Neural progenitor cell (in vitro differentiated cells): ENCODE measurements at regions not wholly inside any gene's neighbourhood (a gene's known extent, or its start where the extent isn't known, plus 50 kb on each side); places are given as distances from the start of the nearest gene placed in this dataset.

Experiments
- DNase-seq: peaks from one replicate; pipeline ENCODE4 v3.0.0-alpha.2; 2016; ENCODE audit warnings: low spot score
- H2AFZ ChIP-seq: fragments of 200-600 bp; sonication (generic); replicated peaks from 2 replicates; pipeline ENCODE4 v1.6.1; 2016; ENCODE audit warnings: antibody characterized with exemption
- H3F3A ChIP-seq: fragments of 200-600 bp; sonication (generic); 2 replicates; pipeline ENCODE4 v1.6.1; 2016; ENCODE audit warnings: antibody characterized with exemption, low read depth
- H3K27ac ChIP-seq: fragments of 200-600 bp; sonication (generic); 2 replicates; pipeline ENCODE4 v1.5.1; 2016; ENCODE audit warnings: mild to moderate bottlenecking
- H3K27me3 ChIP-seq: fragments of 200-600 bp; sonication (generic); 2 replicates; pipeline ENCODE4 v1.6.1; 2016; ENCODE audit warnings: mild to moderate bottlenecking, moderate library complexity
- H3K36me3 ChIP-seq: fragments of 200-600 bp; sonication (generic); 2 replicates; pipeline ENCODE4 v1.5.1; 2016
- H3K4me1 ChIP-seq: fragments of 200-600 bp; sonication (generic); 2 replicates; pipeline ENCODE4 v1.6.1; 2016; ENCODE audit warnings: mixed run types
- H3K4me2 ChIP-seq: fragments of 200-600 bp; sonication (generic); 2 replicates; pipeline ENCODE4 v1.6.1; 2016
- H3K4me3 ChIP-seq: fragments of 200-600 bp; sonication (generic); 2 replicates; pipeline ENCODE4 v1.5.1; 2016
- H3K79me2 ChIP-seq: fragments of 200-600 bp; sonication (generic); 2 replicates; pipeline ENCODE4 v1.6.1; 2016; ENCODE audit warnings: low read depth
- H3K9ac ChIP-seq: fragments of 200-600 bp; sonication (generic); 2 replicates; pipeline ENCODE4 v1.6.1; 2016
- H3K9me3 ChIP-seq: fragments of 200-600 bp; sonication (generic); 2 replicates; pipeline ENCODE4 v1.5.1; 2016; ENCODE audit warnings: low read depth
- H4K20me1 ChIP-seq: fragments of 200-600 bp; sonication (generic); 2 replicates; pipeline ENCODE4 v1.6.1; 2016; ENCODE audit warnings: low read depth
- H3K27ac Mint-ChIP-seq: 3 replicates; pipeline ENCODE4 v1.8.0; 2021; ENCODE audit warnings: mixed read lengths
- H3K27me3 Mint-ChIP-seq: 2 replicates; pipeline ENCODE4 v1.8.0; 2022; ENCODE audit warnings: low read depth, mild to moderate bottlenecking, inconsistent platforms, moderate library complexity, mixed read lengths; ENCODE audit not compliant: insufficient read depth
- H3K36me3 Mint-ChIP-seq: 3 replicates; pipeline ENCODE4 v1.8.0; 2021; ENCODE audit warnings: mixed read lengths
- H3K4me1 Mint-ChIP-seq: 3 replicates; pipeline ENCODE4 v1.8.0; 2021; ENCODE audit warnings: mixed read lengths
- H3K4me3 Mint-ChIP-seq: 3 replicates; pipeline ENCODE4 v1.8.0; 2021; ENCODE audit warnings: mild to moderate bottlenecking, moderate library complexity, mixed read lengths
- H3K9me3 Mint-ChIP-seq: 3 replicates; pipeline ENCODE4 v1.8.0; 2020; ENCODE audit warnings: mixed read lengths
- EZH2 ChIP-seq: fragments of 200-600 bp; sonication (generic); IDR thresholded peaks from 2 replicates; pipeline ENCODE4 v1.6.1; 2017; ENCODE audit warnings: antibody characterized with exemption, mild to moderate bottlenecking, moderate library complexity
- EZH2phosphoT487 ChIP-seq: fragments of 200-600 bp; sonication (generic); IDR thresholded peaks from 2 replicates; pipeline ENCODE4 v1.6.1; 2017; ENCODE audit warnings: antibody characterized with exemption
- TF ChIP-seq, protein P1 (sequence below): fragments of 200-600 bp; sonication (generic); IDR thresholded peaks from 2 replicates; pipeline ENCODE4 v1.5.1; 2017; ENCODE audit warnings: antibody characterized with exemption, mild to moderate bottlenecking

- Mint-ChIP-seq H3K4me1 (no peaks in the 10 kb centered on the region), H3K27me3 (peaks cover 2% of the 10 kb centered on the region), H3K4me3 (no peak overlapping the region), H3K9me3 (peaks cover 5% of the 10 kb centered on the region), H3K36me3 (no peaks in the 10 kb centered on the region), H3K27ac (no peak overlapping the region)
- Histone ChIP-seq H3K4me1 (no peaks in the 10 kb centered on the region), H3F3A (no peaks in the 10 kb centered on the region), H2AFZ (no peak overlapping the region), H3K27ac (no peak overlapping the region), H4K20me1 (no peaks in the 10 kb centered on the region), H3K4me2 (no peak overlapping the region), H3K36me3 (no peaks in the 10 kb centered on the region), H3K79me2 (no peaks in the 10 kb centered on the region), H3K9me3 (no peaks in the 10 kb centered on the region), H3K4me3 (no peak overlapping the region), H3K27me3 (no peaks in the 10 kb centered on the region), H3K9ac (no peak overlapping the region)
- TF ChIP-seq EZH2 (no peak), EZH2phosphoT487 (no peak)
- TF ChIP-seq, protein P1, sequence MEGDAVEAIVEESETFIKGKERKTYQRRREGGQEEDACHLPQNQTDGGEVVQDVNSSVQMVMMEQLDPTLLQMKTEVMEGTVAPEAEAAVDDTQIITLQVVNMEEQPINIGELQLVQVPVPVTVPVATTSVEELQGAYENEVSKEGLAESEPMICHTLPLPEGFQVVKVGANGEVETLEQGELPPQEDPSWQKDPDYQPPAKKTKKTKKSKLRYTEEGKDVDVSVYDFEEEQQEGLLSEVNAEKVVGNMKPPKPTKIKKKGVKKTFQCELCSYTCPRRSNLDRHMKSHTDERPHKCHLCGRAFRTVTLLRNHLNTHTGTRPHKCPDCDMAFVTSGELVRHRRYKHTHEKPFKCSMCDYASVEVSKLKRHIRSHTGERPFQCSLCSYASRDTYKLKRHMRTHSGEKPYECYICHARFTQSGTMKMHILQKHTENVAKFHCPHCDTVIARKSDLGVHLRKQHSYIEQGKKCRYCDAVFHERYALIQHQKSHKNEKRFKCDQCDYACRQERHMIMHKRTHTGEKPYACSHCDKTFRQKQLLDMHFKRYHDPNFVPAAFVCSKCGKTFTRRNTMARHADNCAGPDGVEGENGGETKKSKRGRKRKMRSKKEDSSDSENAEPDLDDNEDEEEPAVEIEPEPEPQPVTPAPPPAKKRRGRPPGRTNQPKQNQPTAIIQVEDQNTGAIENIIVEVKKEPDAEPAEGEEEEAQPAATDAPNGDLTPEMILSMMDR: no peak
- DNase-seq: no peak
These were observed 445.6 kb downstream of the KCTD12 start for GRCh38 chr13:76440568-76440967.

- no peak overlapping the region for H3K4me2 ChIP-seq
- H3K27me3 ChIP-seq: no peaks in the 10 kb centered on the region
- Mint-ChIP-seq H3K9me3 (peaks cover 5% of the 10 kb centered on the region), H3K4me1 (no peaks in the 10 kb centered on the region), H3K36me3 (no peaks in the 10 kb centered on the region), H3K4me3 (no peak overlapping the region), H3K27me3 (peaks cover 2% of the 10 kb centered on the region), H3K27ac (no peak overlapping the region)
- H3K9me3 ChIP-seq: no peaks in the 10 kb centered on the region
- no peaks in the 10 kb centered on the region for H3K36me3 ChIP-seq
- no peak overlapping the region for H3K4me3 ChIP-seq
- H3K9ac ChIP-seq: no peak overlapping the region
- no peak for DNase-seq
- H2AFZ ChIP-seq: no peak overlapping the region
- no peaks in the 10 kb centered on the region for H4K20me1 ChIP-seq
- no peaks in the 10 kb centered on the region for H3K79me2 ChIP-seq
- H3K4me1 ChIP-seq: no peaks in the 10 kb centered on the region
- TF ChIP-seq, protein P1: no peak
- TF ChIP-seq EZH2phosphoT487: no peak
- TF ChIP-seq EZH2: no peak
- no peaks in the 10 kb centered on the region for H3F3A ChIP-seq
- H3K27ac ChIP-seq: no peak overlapping the region
These were observed 446.7 kb downstream of the KCTD12 start for GRCh38 chr13:76439546-76439945.

DNA sequence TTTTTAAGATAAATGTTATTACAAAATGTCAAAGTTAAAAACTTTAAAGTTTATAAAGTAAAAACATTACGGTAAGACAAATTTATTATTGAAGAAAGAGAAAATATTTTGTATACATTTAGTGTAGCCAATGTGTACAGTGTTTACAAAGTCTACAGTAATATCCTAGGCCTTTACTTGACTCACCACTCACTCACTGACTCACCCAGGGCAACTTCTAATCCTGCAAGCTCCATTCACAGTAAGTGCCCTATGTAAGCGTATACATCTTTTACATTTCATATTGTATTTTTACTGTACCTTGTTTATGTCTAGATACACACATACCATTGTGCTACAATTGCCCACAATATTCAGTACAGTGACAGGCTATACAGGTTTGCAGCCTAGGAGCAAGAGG, 448.2 kb downstream of the KCTD12 start:
- DNase-seq: no peak
- Histone ChIP-seq H3K79me2 (no peaks in the 10 kb centered on the region), H3K4me1 (no peaks in the 10 kb centered on the region), H4K20me1 (no peaks in the 10 kb centered on the region), H3K27me3 (no peaks in the 10 kb centered on the region), H3F3A (no peaks in the 10 kb centered on the region), H3K4me3 (no peak overlapping the region), H3K36me3 (no peaks in the 10 kb centered on the region), H3K27ac (no peak overlapping the region), H2AFZ (no peak overlapping the region), H3K9me3 (no peaks in the 10 kb centered on the region), H3K4me2 (no peak overlapping the region), H3K9ac (no peak overlapping the region)
- Mint-ChIP-seq H3K4me3 (no peak overlapping the region), H3K27me3 (peaks cover 2% of the 10 kb centered on the region), H3K4me1 (no peaks in the 10 kb centered on the region), H3K27ac (no peak overlapping the region), H3K36me3 (no peaks in the 10 kb centered on the region), H3K9me3 (peaks cover 1% of the 10 kb centered on the region)
- TF ChIP-seq EZH2phosphoT487 (no peak), EZH2 (no peak)
- TF ChIP-seq, protein P1: no peak
